Aorta (tissue), 5 donors: ENCODE measurements at regions not wholly inside any gene's neighbourhood (a gene's known extent, or its start where the extent isn't known, plus 50 kb on each side); places are given as distances from the start of the nearest gene placed in this dataset.

Source experiments
- ATAC-seq: fragments of 200-7000 bp; cut with Tn5 transposase; one replicate; pipeline ENCODE4 v1.9.1; 2022; ENCODE audit warnings: moderate library complexity; ENCODE audit not compliant: low FRiP score
- DNase-seq, 2 donors: peaks; one replicate each; pipeline ENCODE4 v3.0.0-alpha.2; 2020
- H3K27ac ChIP-seq, 2 donors: one replicate each; pipeline ENCODE4 v1.5.1; 2013; ENCODE audit warnings: low read length in 2 of 2, mild to moderate bottlenecking in 2 of 2, moderate library complexity in 2 of 2, control low read depth in 1 of 2, inconsistent platforms in 1 of 2, low read depth in 1 of 2
- H3K27me3 ChIP-seq, 2 donors: one replicate each; pipeline ENCODE4 v1.6.1; 2013; ENCODE audit warnings: control low read depth in 1 of 2, low read length in 1 of 2, mild to moderate bottlenecking in 1 of 2, moderate library complexity in 1 of 2; ENCODE audit not compliant: insufficient read depth in 2 of 2, control insufficient read depth in 1 of 2
- H3K36me3 ChIP-seq, 2 donors: one replicate each; pipeline ENCODE4 v1.6.1; 2013; ENCODE audit warnings: control low read depth in 1 of 2, low read length in 1 of 2, mild to moderate bottlenecking in 1 of 2; ENCODE audit not compliant: insufficient read depth in 2 of 2, control insufficient read depth in 1 of 2
- H3K4me1 ChIP-seq, 2 donors: one replicate each; pipeline ENCODE4 v1.6.1; 2013; ENCODE audit warnings: low read length in 2 of 2, control low read depth in 1 of 2, mild to moderate bottlenecking in 1 of 2, moderate library complexity in 1 of 2; ENCODE audit not compliant: insufficient read depth in 2 of 2, control insufficient read depth in 1 of 2
- H3K4me3 ChIP-seq, 2 donors: one replicate each; pipeline ENCODE4 v1.5.1; 2013; ENCODE audit warnings: low read length in 2 of 2, control low read depth in 1 of 2, mild to moderate bottlenecking in 1 of 2
- H3K9me3 ChIP-seq: one replicate; pipeline ENCODE4 v1.6.1; 2013; ENCODE audit warnings: mild to moderate bottlenecking, low read length; ENCODE audit not compliant: control insufficient read depth
- WGBS, 2 donors: extraction: QIAGEN DNeasy Blood & Tissue Kit; methylation state at CpG; one replicate each; pipeline ENCODE4 v1.1.7; 2013; 5-methylcytosine and 5-hydroxymethylcytosine counted together
- intact Hi-C, 2 donors: fragments of 100-400 bp; cut with DNase I; formaldehyde crosslinking; loops; one replicate each; pipeline versions ENCODE4 v1.14.2 to v1.15.0; 2022
- donor health status: healthy with polysubstance abuse.
- donor health status: Bipolar disorder and iron deficiency.
- donor health status: DM: no; HTN: no; CAD: no.
- donor health status: DM: no; HTN: no; CAD: no.
- donor health status: DM: yes; HTN: yes; CAD: no.

GRCh38 chr12:75937486-75937885 is 94.1 kb downstream of the PHLDA1 start:
- intact Hi-C loops: loop anchor here in 1 of 2 donors (10.0 kb wide), 1 partner anchor 113 kb away; no protein-coding TSS in a partner anchor
- H3K27ac ChIP-seq: no peak overlapping the region

GRCh38 chr12:75936515-75937440 is 94.8 kb downstream of the PHLDA1 start:
- intact Hi-C loops: loop anchor here in 1 of 2 donors (10.0 kb wide), 1 partner anchor 112 kb away; no protein-coding TSS in a partner anchor
- Histone ChIP-seq H3K4me3 (no peak overlapping the region), H3K27me3 (no peaks in the 10 kb centered on the region), H3K9me3 (no peaks in the 10 kb centered on the region), H3K4me1 (peaks cover 0 to 3% of the 10 kb centered on the region in 2 donors), H3K27ac (no peak overlapping the region), H3K36me3 (no peaks in the 10 kb centered on the region)
- ATAC-seq (no peak), DNase-seq (no peak)
- WGBS, 2 donors: 95 to 96% methylated on average over 5 of the region's 5 CpGs

More at GRCh38 chr12:75937486-75937885, 94.1 kb downstream of the PHLDA1 start:
- Histone ChIP-seq H3K36me3 (no peaks in the 10 kb centered on the region), H3K4me1 (peaks cover 0 to 3% of the 10 kb centered on the region in 2 donors), H3K9me3 (no peaks in the 10 kb centered on the region), H3K27me3 (no peaks in the 10 kb centered on the region), H3K4me3 (no peak overlapping the region)
- 44 to 51% methylated on average over 1 of the region's 1 CpG for WGBS, 2 donors
- no peak for DNase-seq
- no peak for ATAC-seq

GRCh38 chr12:75935539-75936242 is 95.9 kb downstream of the PHLDA1 start:
- H3K27me3 ChIP-seq: no peaks in the 10 kb centered on the region
- H3K27ac ChIP-seq: no peak overlapping the region
- peaks cover 0 to 3% of the 10 kb centered on the region in 2 donors for H3K4me1 ChIP-seq
- WGBS, 2 donors: 95 to 100% methylated on average over 3 of the region's 3 CpGs
- intact Hi-C loops: loop anchor here (2.0 to 10.0 kb wide), 2 partner anchors 95 to 111 kb away; partner anchors contain the start of gene PHLDA1 (in 1 of the 2)
- no peak overlapping the region for H3K4me3 ChIP-seq
- DNase-seq (no peak), ATAC-seq (no peak)
- H3K9me3 ChIP-seq: no peaks in the 10 kb centered on the region
- H3K36me3 ChIP-seq: no peaks in the 10 kb centered on the region

- DNase-seq (no peak), ATAC-seq (peak; percentile 20)
- Histone ChIP-seq H3K4me3 (no peak overlapping the region), H3K36me3 (no peaks in the 10 kb centered on the region), H3K4me1 (peaks cover 0 to 3% of the 10 kb centered on the region in 2 donors), H3K9me3 (no peaks in the 10 kb centered on the region), H3K27ac (no peak overlapping the region), H3K27me3 (no peaks in the 10 kb centered on the region)
- 83 to 91% methylated on average over 4 of the region's 4 CpGs for WGBS, 2 donors
- intact Hi-C loops: loop anchor here in 1 of 2 donors (10.0 kb wide), 1 partner anchor 108 kb away; no protein-coding TSS in a partner anchor
These were observed 98.5 kb downstream of the PHLDA1 start for GRCh38 chr12:75933101-75933500.

- 89 to 97% methylated on average over 1 of the region's 1 CpG for WGBS, 2 donors
- H3K4me3 ChIP-seq: no peak overlapping the region
- intact Hi-C loops: loop anchor here in 1 of 2 donors (10.0 kb wide), 1 partner anchor 107 kb away; no protein-coding TSS in a partner anchor
- peaks cover 0 to 3% of the 10 kb centered on the region in 2 donors for H3K4me1 ChIP-seq
- H3K27me3 ChIP-seq: no peaks in the 10 kb centered on the region
- no peak overlapping the region for H3K27ac ChIP-seq
- no peaks in the 10 kb centered on the region for H3K9me3 ChIP-seq
- DNase-seq (no peak), ATAC-seq (no peak)
- H3K36me3 ChIP-seq: no peaks in the 10 kb centered on the region
These were observed 99.3 kb downstream of the PHLDA1 start for GRCh38 chr12:75932241-75932640.

- intact Hi-C loops: no loop called here
- Histone ChIP-seq H3K4me3 (no peak overlapping the region), H3K4me1 (no peaks in the 10 kb centered on the region), H3K27me3 (no peaks in the 10 kb centered on the region), H3K9me3 (peaks cover 1% of the 10 kb centered on the region), H3K36me3 (no peaks in the 10 kb centered on the region), H3K27ac (no peak overlapping the region)
- no peak for ATAC-seq
- no peak for DNase-seq
- 81 to 84% methylated on average over 3 of the region's 3 CpGs for WGBS, 2 donors
These were observed 107.5 kb downstream of the PHLDA1 start for GRCh38 chr12:75923964-75924666.

GRCh38 chr12:75922944-75923642 is 108.5 kb downstream of the PHLDA1 start:
- no peak for DNase-seq
- intact Hi-C loops: no loop called here

More at GRCh38 chr12:75922944-75923642, 108.5 kb downstream of the PHLDA1 start:
- no peak for ATAC-seq
- Histone ChIP-seq H3K4me3 (no peak overlapping the region), H3K27ac (no peak overlapping the region), H3K36me3 (no peaks in the 10 kb centered on the region), H3K9me3 (peaks cover 1% of the 10 kb centered on the region), H3K4me1 (no peaks in the 10 kb centered on the region), H3K27me3 (no peaks in the 10 kb centered on the region)
- WGBS, 2 donors: 90 to 92% methylated on average over 3 of the region's 3 CpGs
